Natural killer cell (primary cell): ENCODE measurements at regions not wholly inside any gene's neighbourhood (a gene's known extent, or its start where the extent isn't known, plus 50 kb on each side); places are given as distances from the start of the nearest gene placed in this dataset.

ENCODE experiments used
- ATAC-seq, 3 donors: fragments of 150-1000 bp in 2 of 3; fragments of 200-7000 bp in 1 of 3; cut with Tn5 transposase; 1 replicate in 1 of 3; 2 replicates in 2 of 3; pipeline ENCODE4 v1.10.0; 2021; ENCODE audit warnings: mild to moderate bottlenecking in 2 of 3, moderate library complexity in 2 of 3
- DNase-seq, 2 donors: peaks; one replicate each; pipeline versions ENCODE4 v3.0.0 to v3.0.0-alpha.2; 2013 to 2021; ENCODE audit warnings: mixed read lengths in 1 of 2
- H3K27ac ChIP-seq: one replicate; pipeline ENCODE4 v1.5.1; 2013; ENCODE audit warnings: mild to moderate bottlenecking, low read length
- H3K27me3 ChIP-seq: one replicate; pipeline ENCODE4 v1.6.1; 2013; ENCODE audit warnings: low read length; ENCODE audit not compliant: control insufficient read depth, insufficient read depth
- H3K36me3 ChIP-seq: one replicate; pipeline ENCODE4 v1.6.1; 2013; ENCODE audit warnings: low read length; ENCODE audit not compliant: control insufficient read depth, insufficient read depth
- H3K4me1 ChIP-seq: one replicate; pipeline ENCODE4 v1.6.1; 2013; ENCODE audit warnings: low read length; ENCODE audit not compliant: control insufficient read depth, insufficient read depth
- H3K4me3 ChIP-seq: one replicate; pipeline ENCODE4 v1.5.1; 2013; ENCODE audit warnings: low read length
- H3K9me3 ChIP-seq: one replicate; pipeline ENCODE4 v1.6.1; 2013; ENCODE audit warnings: low read length; ENCODE audit not compliant: control insufficient read depth, insufficient read depth
- H3K27ac Mint-ChIP-seq, 2 donors: one replicate each; pipeline ENCODE4 v1.8.0; 2022; ENCODE audit warnings: mild to moderate bottlenecking in 2 of 2, mixed read lengths in 2 of 2, moderate library complexity in 1 of 2
- H3K27me3 Mint-ChIP-seq, 2 donors: one replicate each; pipeline ENCODE4 v1.8.0; 2022; ENCODE audit warnings: low read depth in 2 of 2, mixed read lengths in 2 of 2
- H3K36me3 Mint-ChIP-seq: one replicate; pipeline ENCODE4 v1.8.0; 2022; ENCODE audit warnings: mixed read lengths
- H3K4me1 Mint-ChIP-seq, 2 donors: one replicate each; pipeline ENCODE4 v1.8.0; 2022; ENCODE audit warnings: mixed read lengths in 2 of 2
- H3K4me3 Mint-ChIP-seq: one replicate; pipeline ENCODE4 v1.8.0; 2022; ENCODE audit warnings: mild to moderate bottlenecking, moderate library complexity, mixed read lengths
- H3K9me3 Mint-ChIP-seq, 2 donors: one replicate each; pipeline ENCODE4 v1.8.0; 2022; ENCODE audit warnings: mixed read lengths in 2 of 2
- WGBS: methylation state at CpG from one replicate; pipeline ENCODE4 v1.1.7; 2013; ENCODE audit warnings: missing lambda C conversion rate; ENCODE audit not compliant: insufficient coverage; 5-methylcytosine and 5-hydroxymethylcytosine counted together
- intact Hi-C: fragments of 100-400 bp; cut with micrococcal nuclease; formaldehyde crosslinking; loops from one replicate; pipeline ENCODE4 v1.14.2; 2022
- TF ChIP-seq, protein P1 (sequence below): fragments of 200-600 bp; IDR thresholded peaks from one replicate; pipeline ENCODE4 v1.8.0; 2022; ENCODE audit warnings: antibody characterized with exemption

DNA sequence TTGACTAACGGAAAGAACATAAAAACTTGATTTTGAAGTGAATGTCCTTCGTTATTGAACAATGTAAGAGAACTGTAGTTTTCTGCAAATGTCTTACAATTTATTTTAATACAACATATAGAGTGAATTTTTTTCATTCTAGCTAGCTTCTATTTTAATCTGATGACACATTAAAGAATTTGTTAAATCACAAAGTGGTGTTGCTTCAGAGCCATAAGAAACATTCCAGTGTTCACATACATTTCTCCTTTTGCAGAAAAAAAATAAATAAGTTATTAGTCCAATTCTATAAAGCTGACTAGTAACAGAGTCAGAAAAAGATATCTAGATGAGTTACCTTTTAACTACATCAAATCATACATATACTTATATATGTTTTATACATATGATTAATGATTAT lies 914.3 kb upstream of the SLC39A10 start:
- Histone ChIP-seq H3K27ac (no peak overlapping the region), H3K36me3 (no peaks in the 10 kb centered on the region), H3K27me3 (no peaks in the 10 kb centered on the region), H3K4me3 (no peak overlapping the region), H3K9me3 (no peaks in the 10 kb centered on the region), H3K4me1 (no peaks in the 10 kb centered on the region)
- intact Hi-C loops = no loop called here
- WGBS = no CpG with 5 or more reads among the region's 2 CpGs
- H3K27ac Mint-ChIP-seq = no peak overlapping the region
- ATAC-seq (no peak), DNase-seq (no peak)
- no peak overlapping the region for H3K4me3 Mint-ChIP-seq
- no peaks in the 10 kb centered on the region for H3K36me3 Mint-ChIP-seq
- H3K27me3 Mint-ChIP-seq = no peaks in the 10 kb centered on the region
- H3K4me1 Mint-ChIP-seq = no peaks in the 10 kb centered on the region
- TF ChIP-seq, protein P1, sequence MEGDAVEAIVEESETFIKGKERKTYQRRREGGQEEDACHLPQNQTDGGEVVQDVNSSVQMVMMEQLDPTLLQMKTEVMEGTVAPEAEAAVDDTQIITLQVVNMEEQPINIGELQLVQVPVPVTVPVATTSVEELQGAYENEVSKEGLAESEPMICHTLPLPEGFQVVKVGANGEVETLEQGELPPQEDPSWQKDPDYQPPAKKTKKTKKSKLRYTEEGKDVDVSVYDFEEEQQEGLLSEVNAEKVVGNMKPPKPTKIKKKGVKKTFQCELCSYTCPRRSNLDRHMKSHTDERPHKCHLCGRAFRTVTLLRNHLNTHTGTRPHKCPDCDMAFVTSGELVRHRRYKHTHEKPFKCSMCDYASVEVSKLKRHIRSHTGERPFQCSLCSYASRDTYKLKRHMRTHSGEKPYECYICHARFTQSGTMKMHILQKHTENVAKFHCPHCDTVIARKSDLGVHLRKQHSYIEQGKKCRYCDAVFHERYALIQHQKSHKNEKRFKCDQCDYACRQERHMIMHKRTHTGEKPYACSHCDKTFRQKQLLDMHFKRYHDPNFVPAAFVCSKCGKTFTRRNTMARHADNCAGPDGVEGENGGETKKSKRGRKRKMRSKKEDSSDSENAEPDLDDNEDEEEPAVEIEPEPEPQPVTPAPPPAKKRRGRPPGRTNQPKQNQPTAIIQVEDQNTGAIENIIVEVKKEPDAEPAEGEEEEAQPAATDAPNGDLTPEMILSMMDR = no peak
- peaks cover 11 to 13% of the 10 kb centered on the region in 2 donors for H3K9me3 Mint-ChIP-seq

DNA sequence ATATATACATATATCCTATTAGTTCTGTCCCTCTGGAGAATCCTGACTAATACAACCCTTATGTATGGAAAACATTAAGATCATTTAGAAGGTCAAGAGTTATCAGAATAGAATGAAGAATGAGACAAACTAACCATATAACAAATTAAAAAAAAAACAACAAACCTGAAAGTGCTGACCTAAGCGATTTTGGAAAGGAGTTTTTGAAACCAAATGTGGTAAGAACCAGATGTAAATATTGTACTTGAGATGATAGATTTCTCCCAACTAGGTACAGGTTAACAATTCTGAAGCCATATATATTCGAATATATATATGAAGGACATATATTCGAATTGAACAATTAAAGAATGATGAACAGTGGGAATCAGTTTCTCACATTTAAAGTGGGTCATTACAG lies 917.8 kb upstream of the SLC39A10 start:
- intact Hi-C loops = no loop called here
- DNase-seq = no peak
- TF ChIP-seq, protein P1 = no peak
- Histone ChIP-seq H3K4me3 (no peak overlapping the region), H3K27me3 (no peaks in the 10 kb centered on the region), H3K4me1 (no peaks in the 10 kb centered on the region), H3K27ac (no peak overlapping the region), H3K36me3 (no peaks in the 10 kb centered on the region), H3K9me3 (no peaks in the 10 kb centered on the region)
- Mint-ChIP-seq H3K27ac (no peak overlapping the region), H3K27me3 (no peaks in the 10 kb centered on the region), H3K36me3 (no peaks in the 10 kb centered on the region), H3K9me3 (peaks cover 12 to 16% of the 10 kb centered on the region in 2 donors), H3K4me3 (no peak overlapping the region), H3K4me1 (no peaks in the 10 kb centered on the region)
- WGBS = 100% methylated on average over 1 of the region's 3 CpGs
- ATAC-seq = no peak

DNA sequence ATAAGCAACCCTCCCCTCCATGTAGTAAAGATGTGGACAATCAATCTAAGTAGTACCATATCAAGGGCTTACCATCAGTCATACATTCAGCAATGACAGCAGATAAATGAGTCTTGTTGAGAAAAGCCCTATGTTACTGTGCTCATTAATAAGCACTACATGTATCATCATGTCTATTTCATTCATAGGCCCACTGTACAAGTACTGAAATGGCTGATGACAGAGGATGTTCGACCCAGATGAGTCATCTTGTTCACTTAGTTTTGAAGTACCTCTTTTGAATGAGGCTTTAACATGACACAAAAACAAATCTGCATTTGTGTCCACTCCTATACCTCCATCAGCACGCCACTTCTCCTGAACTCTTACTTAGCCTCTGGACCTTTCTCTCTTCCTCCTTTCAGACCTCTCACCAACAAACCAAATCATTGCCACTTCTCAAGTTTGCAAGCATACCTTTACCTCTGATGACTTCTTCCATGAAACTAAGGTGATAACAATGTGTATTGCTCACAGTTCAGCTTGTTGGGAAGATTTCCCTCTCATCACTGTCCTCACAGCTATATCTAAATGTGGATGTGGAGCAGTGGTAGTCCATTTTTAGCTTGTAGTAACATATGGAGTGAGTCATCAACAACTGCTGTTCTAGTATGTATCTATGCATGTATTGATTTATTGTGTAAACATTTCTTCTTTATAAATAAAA lies 921.0 kb upstream of the SLC39A10 start:
- no peaks in the 10 kb centered on the region for H3K4me1 ChIP-seq
- no peak overlapping the region for H3K27ac Mint-ChIP-seq
- H3K9me3 Mint-ChIP-seq = peaks cover 12 to 18% of the 10 kb centered on the region in 2 donors
- H3K36me3 ChIP-seq = no peaks in the 10 kb centered on the region
- no peaks in the 10 kb centered on the region for H3K4me1 Mint-ChIP-seq
- no peaks in the 10 kb centered on the region for H3K27me3 Mint-ChIP-seq
- no peaks in the 10 kb centered on the region for H3K27me3 ChIP-seq
- H3K36me3 Mint-ChIP-seq = no peaks in the 10 kb centered on the region
- DNase-seq (no peak), ATAC-seq (no peak)
- no peak overlapping the region for H3K4me3 Mint-ChIP-seq
- H3K9me3 ChIP-seq = no peaks in the 10 kb centered on the region
- intact Hi-C loops = no loop called here
- no peak overlapping the region for H3K27ac ChIP-seq
- H3K4me3 ChIP-seq = no peak overlapping the region
- WGBS = 79% methylated on average over 2 of the region's 2 CpGs
- TF ChIP-seq, protein P1 = no peak

DNA sequence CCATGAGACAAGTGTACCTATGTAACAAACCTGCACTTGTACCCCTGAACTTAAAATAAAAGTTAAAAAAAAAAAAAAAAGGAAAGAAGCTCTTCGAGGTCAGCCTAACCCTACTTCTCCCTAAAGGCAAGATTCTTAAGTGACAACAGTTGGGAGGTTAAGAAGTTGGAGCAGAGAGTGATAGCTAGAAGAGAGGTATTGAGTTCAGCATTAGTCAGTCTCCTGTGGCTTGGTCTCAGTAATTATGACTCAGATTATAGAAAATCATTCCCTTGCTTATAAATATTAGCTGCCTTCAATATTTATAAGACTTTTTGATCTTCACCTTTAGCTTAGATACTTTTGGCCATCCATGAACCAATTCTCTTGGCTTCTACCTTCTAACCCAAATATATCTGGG lies 926.8 kb upstream of the SLC39A10 start:
- Mint-ChIP-seq H3K27ac (no peak overlapping the region), H3K9me3 (peaks cover 8% of the 10 kb centered on the region in 2 donors), H3K27me3 (no peaks in the 10 kb centered on the region), H3K4me3 (no peak overlapping the region), H3K36me3 (no peaks in the 10 kb centered on the region), H3K4me1 (no peaks in the 10 kb centered on the region)
- no CpG with 5 or more reads among the region's 1 CpG for WGBS
- Histone ChIP-seq H3K4me1 (no peaks in the 10 kb centered on the region), H3K27ac (no peak overlapping the region), H3K4me3 (no peak overlapping the region), H3K9me3 (no peaks in the 10 kb centered on the region), H3K27me3 (no peaks in the 10 kb centered on the region), H3K36me3 (no peaks in the 10 kb centered on the region)
- TF ChIP-seq, protein P1 = no peak
- ATAC-seq (no peak), DNase-seq (no peak)
- intact Hi-C loops = no loop called here
